ENCODE measurements at regions not wholly inside any gene's neighbourhood (a gene's known extent, or its start where the extent isn't known, plus 50 kb on each side); places are given as distances from the start of the nearest gene placed in this dataset.
A peak's percentile ranks its signal among the peaks of the same experiment; 100 is the strongest.

GRCh38 chr6:169964486-169965180 is 213.2 kb downstream of the ERMARD start:
- ATAC-seq (no peak), DNase-seq (no peak)
- intact Hi-C loops (cut with DNase I, micrococcal nuclease): no loop called here

DNA sequence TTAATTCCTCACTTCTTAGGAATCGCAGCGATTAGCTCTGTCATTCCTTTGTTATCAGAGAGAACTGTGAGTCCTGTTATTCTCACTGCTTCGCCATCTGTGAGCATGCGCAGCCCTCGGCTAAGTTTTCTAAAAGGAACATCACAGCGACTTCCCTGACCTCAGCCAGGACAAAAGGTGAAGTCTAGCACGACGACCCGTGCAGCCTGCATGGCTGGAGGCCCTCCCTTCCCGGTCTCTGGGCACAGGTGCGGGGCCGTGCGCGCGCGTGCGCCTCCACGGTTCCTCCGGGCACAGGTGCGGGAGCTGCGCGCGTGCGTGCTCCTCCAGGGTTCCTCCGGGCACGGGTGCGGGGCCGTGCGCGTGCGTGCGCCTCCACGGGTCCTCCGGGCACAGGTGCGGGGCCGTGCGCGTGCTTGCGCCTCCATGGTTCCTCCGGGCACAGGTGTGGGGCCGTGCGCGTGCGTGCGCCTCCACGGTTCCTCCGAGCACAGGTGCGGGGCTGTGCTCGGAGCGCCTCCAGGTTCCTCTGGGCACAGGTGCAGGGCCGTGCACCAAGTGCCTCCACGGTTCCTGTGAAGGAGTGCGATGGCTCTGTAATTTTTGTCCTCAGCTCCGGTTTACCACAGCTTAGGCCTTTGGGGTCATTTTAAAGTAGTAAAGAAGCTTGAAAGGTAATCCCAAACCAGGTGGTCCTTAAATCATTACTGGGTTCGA is 212.3 kb downstream of the ERMARD start:
- intact Hi-C loops (cut with DNase I, micrococcal nuclease): no loop called here
- DNase-seq (no peak), ATAC-seq (no peak)

- intact Hi-C loops (cut with DNase I, micrococcal nuclease): no loop called here
- ATAC-seq: no peak
- DNase-seq: no peak
These were observed 211.4 kb downstream of the ERMARD start for GRCh38 chr6:169962604-169963469.

- peak in 1 of 2 donors; percentile 20 for DNase-seq
- intact Hi-C loops (cut with DNase I, micrococcal nuclease): no loop called here
- no peak for ATAC-seq
These were observed 210.5 kb downstream of the ERMARD start for GRCh38 chr6:169961772-169962561.

- no peak for ATAC-seq
- intact Hi-C loops (cut with DNase I, micrococcal nuclease): no loop called here
- no peak for DNase-seq
These were observed 209.6 kb downstream of the ERMARD start for GRCh38 chr6:169960886-169961611.

DNA sequence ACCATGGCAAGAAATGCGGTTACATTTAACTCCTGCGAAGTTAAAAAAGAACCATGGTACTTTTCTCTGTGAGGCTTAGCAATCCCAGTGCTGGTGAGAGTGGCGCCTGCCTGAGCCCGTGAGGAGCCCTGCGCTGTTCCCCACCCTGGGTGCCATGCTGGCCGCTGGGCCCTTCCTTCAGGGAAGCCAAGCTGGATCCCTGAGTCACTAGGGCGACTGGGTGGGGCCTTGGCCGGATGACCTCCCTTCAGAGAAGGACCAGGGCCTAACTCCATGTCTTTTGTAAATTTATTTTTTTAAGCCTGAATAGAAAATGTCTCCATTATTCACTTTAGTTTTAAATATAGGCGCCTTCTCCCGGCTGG is 209.1 kb downstream of the ERMARD start:
- ATAC-seq (no peak), DNase-seq (no peak)
- intact Hi-C loops (cut with DNase I, micrococcal nuclease): no loop called here

GRCh38 chr6:169960003-169960344 is 208.6 kb downstream of the ERMARD start:
- ATAC-seq: no peak
- no peak for DNase-seq
- intact Hi-C loops (cut with DNase I, micrococcal nuclease): no loop called here

DNA sequence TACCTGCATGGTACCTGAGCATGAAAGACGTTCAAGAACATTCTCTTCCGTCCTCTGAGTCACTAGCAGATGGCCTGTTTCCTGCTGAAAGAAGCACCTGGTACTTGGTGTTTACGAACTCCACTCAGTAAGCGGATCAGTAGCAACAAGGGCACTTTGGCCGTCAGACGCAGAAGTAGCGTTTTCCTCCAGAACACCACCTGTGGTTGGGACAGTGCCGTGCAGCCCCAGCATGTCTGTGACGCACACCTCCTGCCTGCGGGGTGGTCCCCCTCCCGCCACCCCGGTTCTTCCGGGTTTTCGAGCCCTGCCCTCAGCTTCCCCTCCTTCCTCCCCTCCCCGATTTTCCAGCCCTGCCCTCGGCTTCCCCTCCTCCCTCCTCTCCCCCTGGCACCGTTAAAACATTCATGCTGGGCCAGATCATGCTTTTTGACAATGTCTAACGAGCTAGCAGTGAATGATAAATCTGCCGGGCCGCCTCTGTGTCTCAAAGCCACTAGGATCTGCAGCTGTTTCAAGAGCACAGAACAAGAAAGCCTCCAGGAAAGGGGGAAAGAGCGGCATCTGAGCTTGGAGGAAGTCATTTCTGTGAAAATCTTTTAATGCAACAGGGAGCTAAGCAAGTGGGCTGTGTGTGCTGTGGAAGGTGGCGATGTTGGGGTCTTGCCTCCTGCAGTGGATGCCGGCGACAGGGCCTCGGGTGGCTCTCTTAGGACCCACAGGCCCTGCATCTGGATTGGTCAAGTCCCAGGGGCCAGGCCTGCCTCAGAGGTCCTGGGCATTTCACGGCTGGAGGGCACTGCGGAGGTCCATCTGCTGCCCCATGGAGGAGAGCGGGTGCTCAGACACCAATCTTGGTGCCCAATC is 207.9 kb downstream of the ERMARD start:
- intact Hi-C loops (cut with DNase I, micrococcal nuclease): no loop called here
- DNase-seq (peak; percentile 47 to 51), ATAC-seq (peak; percentile 52)

GRCh38 chr6:169958510-169958909 is 207.1 kb downstream of the ERMARD start:
- intact Hi-C loops (cut with DNase I, micrococcal nuclease): no loop called here

DNA sequence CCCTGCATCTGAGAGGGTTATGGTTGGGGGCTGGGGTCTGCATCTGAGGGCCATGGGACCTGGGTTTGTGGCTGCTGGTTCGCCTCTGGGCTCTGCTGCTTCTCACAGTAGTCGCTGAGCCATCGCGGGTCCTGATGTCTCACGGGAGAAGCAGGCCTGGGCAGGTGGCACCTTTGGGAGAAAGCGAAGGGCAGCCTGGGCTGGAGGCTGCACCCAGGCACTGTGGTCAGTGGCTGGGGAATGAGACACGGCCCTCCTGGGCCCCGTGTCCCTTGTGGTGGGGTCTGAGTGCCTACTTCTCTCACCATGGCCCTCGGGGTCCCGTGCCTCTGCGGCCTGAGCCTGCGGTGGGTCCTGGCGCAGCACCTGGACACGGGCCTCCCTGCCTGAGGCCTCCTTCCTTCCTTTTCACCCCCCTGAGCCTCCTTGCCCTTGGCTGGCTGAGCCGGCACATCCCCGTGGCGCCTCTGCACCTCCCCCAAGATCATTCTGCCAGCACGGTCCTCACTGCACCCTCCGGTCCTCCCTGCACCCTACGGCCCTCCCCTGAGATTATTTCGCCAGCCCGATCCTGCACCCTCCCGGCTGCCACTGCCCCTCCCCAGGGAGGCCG is 206.0 kb downstream of the ERMARD start:
- intact Hi-C loops (cut with DNase I, micrococcal nuclease): no loop called here
- ATAC-seq: no peak
- no peak for DNase-seq

More at GRCh38 chr6:169958510-169958909, 207.1 kb downstream of the ERMARD start:
- no peak for ATAC-seq
- DNase-seq: no peak

DNA sequence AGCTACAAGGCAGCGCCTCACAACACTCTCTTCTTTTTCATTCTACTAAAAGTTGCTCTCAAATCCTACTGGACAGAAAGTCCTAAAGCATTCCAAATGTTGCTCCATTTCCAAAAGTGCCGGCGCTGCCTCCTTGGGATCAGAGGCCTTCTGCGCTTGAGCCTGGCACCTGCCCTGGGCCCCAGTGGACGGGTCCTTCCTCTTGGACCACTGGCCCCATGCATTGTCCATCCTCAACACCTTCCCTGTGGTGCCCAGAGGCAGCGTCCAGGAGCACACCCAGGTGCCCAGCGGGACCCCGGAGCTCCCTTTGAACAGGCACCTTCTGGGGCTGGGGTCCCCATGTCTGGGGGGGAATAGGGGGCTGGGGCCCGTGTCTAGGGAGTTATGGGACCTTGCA is 205.2 kb downstream of the ERMARD start:
- DNase-seq (no peak), ATAC-seq (no peak)
- intact Hi-C loops (cut with DNase I, micrococcal nuclease): no loop called here

GRCh38 chr6:169955731-169956437 is 204.5 kb downstream of the ERMARD start:
- intact Hi-C loops (cut with DNase I, micrococcal nuclease): no loop called here
- ATAC-seq: no peak
- DNase-seq: no peak

DNA sequence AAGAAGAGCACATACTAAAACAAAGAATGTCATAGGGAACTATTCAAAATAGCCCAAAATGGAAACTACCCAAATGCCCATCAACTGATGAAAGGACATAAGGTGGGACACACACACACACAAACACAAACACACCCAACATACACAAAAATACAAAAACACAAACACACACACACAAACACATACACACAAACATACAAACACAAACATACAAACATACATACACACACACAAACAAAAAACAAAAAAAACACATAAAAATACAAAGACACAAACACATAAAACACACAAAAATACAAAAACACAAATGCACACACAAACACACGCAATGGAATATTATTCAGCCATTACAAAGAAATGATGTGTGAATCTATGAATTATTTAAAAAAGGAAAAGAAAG is 203.6 kb downstream of the ERMARD start:
- DNase-seq (no peak), ATAC-seq (no peak)
- intact Hi-C loops (cut with DNase I, micrococcal nuclease): no loop called here

DNA sequence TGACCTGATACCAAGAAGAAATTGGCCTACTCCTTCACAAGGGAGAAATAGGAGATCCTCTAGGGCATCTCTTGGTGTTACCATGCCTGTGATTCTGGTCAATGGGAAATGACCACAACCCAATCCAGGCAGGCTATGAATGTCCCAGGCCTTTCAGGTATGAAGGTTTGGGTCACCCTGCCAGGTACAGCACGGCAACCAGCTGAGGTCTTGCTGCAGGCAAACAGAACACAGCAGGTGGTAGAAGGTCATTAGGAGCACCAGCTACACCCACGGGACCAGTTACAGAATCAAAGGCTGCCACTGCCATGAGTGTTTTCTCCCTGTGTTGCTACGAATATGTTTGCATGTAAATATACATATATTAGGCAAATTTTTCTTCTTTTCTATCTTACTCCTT is 202.3 kb downstream of the ERMARD start:
- ATAC-seq (no peak), DNase-seq (no peak)
- intact Hi-C loops (cut with DNase I, micrococcal nuclease): no loop called here

- intact Hi-C loops (cut with DNase I, micrococcal nuclease): no loop called here
- DNase-seq: peak in 1 of 2 donors; percentile 37
- ATAC-seq: peak; percentile 56
These were observed 199.1 kb downstream of the ERMARD start for GRCh38 chr6:169950558-169950957.

DNA sequence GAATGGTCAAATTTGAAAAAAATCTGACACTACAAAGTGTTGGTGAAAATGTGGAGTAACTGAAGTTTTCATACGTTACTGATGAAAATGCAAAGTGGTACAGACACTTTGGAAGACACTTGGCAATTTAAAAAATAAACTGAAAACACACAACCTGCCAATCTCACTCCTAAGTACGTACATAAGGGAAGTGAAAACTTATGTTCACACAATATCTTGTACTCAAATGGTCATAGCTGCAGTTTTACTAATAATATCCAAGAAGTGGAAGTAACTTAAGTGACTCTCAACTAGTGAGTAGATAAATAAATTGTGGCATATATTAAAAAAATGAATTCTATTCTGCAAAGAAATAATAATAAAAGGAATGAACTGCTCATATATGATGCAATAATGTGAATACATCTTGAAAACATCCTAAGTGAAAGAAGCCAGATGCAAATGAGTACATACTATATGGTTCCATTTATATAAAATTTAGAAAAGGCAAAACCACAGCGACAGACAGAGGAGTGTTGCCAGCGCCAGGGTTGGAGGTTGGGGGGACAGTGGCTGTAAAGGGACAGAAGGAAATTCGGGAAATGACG is 198.2 kb downstream of the ERMARD start:
- ATAC-seq: no peak
- intact Hi-C loops (cut with DNase I, micrococcal nuclease): no loop called here

More for the DNA sequence above, 198.2 kb downstream of the ERMARD start:
- DNase-seq: no peak
